RWPE1 (cell line): ENCODE measurements at regions not wholly inside any gene's neighbourhood (a gene's known extent, or its start where the extent isn't known, plus 50 kb on each side); places are given as distances from the start of the nearest gene placed in this dataset.
A peak's percentile ranks its signal among the peaks of the same experiment; 100 is the strongest.

Experiments used
- CTCF ChIA-PET: fragments of 350-600 bp; sonication (Branson Sonifier 250); formaldehyde crosslinking; extraction: SDS; loops from one replicate; lab custom pipeline; 2021; lab: Yijun Ruan, JAX
- POLR2A ChIA-PET: fragments of 400-600 bp; formaldehyde crosslinking; extraction: SDS; loops from one replicate; lab custom pipeline; 2020; ENCODE audit warnings: antibody characterized with exemption; ENCODE audit not compliant: low non-redundant PET; lab: Yijun Ruan, JAX
- DNase-seq: peaks from one replicate; pipeline ENCODE4 v3.0.0; 2012; ENCODE audit warnings: low spot score
- H3K27ac ChIP-seq: fragments of 450-650 bp; 2 replicates; pipeline ENCODE4 v1.5.1; 2017
- CTCF ChIP-seq: fragments of 450-650 bp; conservative IDR thresholded peaks from 2 replicates; pipeline ENCODE4 v1.5.1; 2017; ENCODE audit warnings: low read depth, mild to moderate bottlenecking

- ChIA-PET POLR2A (no interaction called here), CTCF (interaction anchor here (1.6 kb wide), 1 partner anchor 8 kb away, joined by 5 read pairs; no protein-coding TSS in a partner anchor)
- no peak for DNase-seq
- no peak for TF ChIP-seq CTCF
- H3K27ac ChIP-seq = no peak overlapping the region
These were observed 121.4 kb upstream of the SLC35F3 start for GRCh38 chr1:233782937-233783586.

- DNase-seq = no peak
- CTCF ChIA-PET = no interaction called here
- H3K27ac ChIP-seq = no peak overlapping the region
- POLR2A ChIA-PET = no interaction called here
- no peak for TF ChIP-seq CTCF
These were observed 116.9 kb upstream of the SLC35F3 start for GRCh38 chr1:233787599-233787998.

GRCh38 chr1:233788687-233789086, 115.8 kb upstream of the SLC35F3 start:
- TF ChIP-seq CTCF = no peak
- DNase-seq = no peak
- POLR2A ChIA-PET = no interaction called here
- H3K27ac ChIP-seq = no peak overlapping the region
- CTCF ChIA-PET = interaction anchor here (0.5 kb wide), 1 partner anchor 21 kb away, joined by 3 read pairs; no protein-coding TSS in a partner anchor

- POLR2A ChIA-PET = interaction anchor here (0.6 kb wide), 1 partner anchor 115 kb away, joined by 10 read pairs; no protein-coding TSS in a partner anchor
- no peak for TF ChIP-seq CTCF
- H3K27ac ChIP-seq = no peak overlapping the region
- CTCF ChIA-PET = interaction anchor here (0.6 kb wide), 1 partner anchor 349 kb away, joined by 3 read pairs; no protein-coding TSS in a partner anchor
- DNase-seq = no peak
These were observed 114.4 kb upstream of the SLC35F3 start for GRCh38 chr1:233790121-233790520.

- DNase-seq = peak; percentile 87
- H3K27ac ChIP-seq = no peak overlapping the region
- TF ChIP-seq CTCF = peak; percentile 91
- ChIA-PET POLR2A (interaction anchor here (0.6 kb wide), 1 partner anchor 114 kb away, joined by 10 read pairs; no protein-coding TSS in a partner anchor), CTCF (interaction anchor here (0.5 to 1.5 kb wide), 19 partner anchors 8 to 1437 kb away, joined by 3 to 17 read pairs (median 3); no protein-coding TSS in a partner anchor)
These were observed 113.7 kb upstream of the SLC35F3 start for GRCh38 chr1:233790662-233791371.

- H3K27ac ChIP-seq = no peak overlapping the region
- POLR2A ChIA-PET = no interaction called here
- TF ChIP-seq CTCF = peak; percentile 32
- CTCF ChIA-PET = interaction anchor here (0.5 to 1.5 kb wide), 15 partner anchors 9 to 1437 kb away, joined by 3 to 17 read pairs (median 4); no protein-coding TSS in a partner anchor
- no peak for DNase-seq
These were observed 113.1 kb upstream of the SLC35F3 start for GRCh38 chr1:233791372-233791703.
